ENCODE measurements at regions not wholly inside any gene's neighbourhood (a gene's known extent, or its start where the extent isn't known, plus 50 kb on each side); places are given as distances from the start of the nearest gene placed in this dataset.
A peak's percentile ranks its signal among the peaks of the same experiment; 100 is the strongest.
"Not testable (repeated sequence)": the region's sequence is repeated elsewhere in the genome, so short reads cannot be mapped to it uniquely, and the experiment has no call there.

GRCh38 chr5:158499892-158500418 is 599.8 kb downstream of the EBF1 start:
- Histone ChIP-seq H3K4me3 (no peak overlapping the region), H3K27ac (no peak overlapping the region), H3K36me3 (no peaks in the 10 kb centered on the region), H3K9me3 (no peaks in the 10 kb centered on the region), H3K4me1 (no peaks in the 10 kb centered on the region), H3K27me3 (no peaks in the 10 kb centered on the region)
- no peak for ATAC-seq (ENCODE audit: low FRiP score in 2 of 2)
- 70 to 79% methylated on average over 6 of the region's 6 CpGs for WGBS, 2 donors
- no peak for DNase-seq
- TF ChIP-seq CTCF (IDR thresholded peaks at IDR 0.05) (no peak), POLR2AphosphoS5 (IDR thresholded peaks at IDR 0.05) (no peak), POLR2A (IDR thresholded peaks at IDR 0.05) (no peak), EP300 (IDR thresholded peaks at IDR 0.05) (no peak)

- H3K9me3 ChIP-seq = peaks cover 0 to 1% (median 0%) of the 10 kb centered on the region in 4 donors
- WGBS, 2 donors = 69% methylated on average over 10 of the region's 10 CpGs
- ATAC-seq (ENCODE audit: low FRiP score in 2 of 2) (peak in 1 of 2 donors; percentile 82), DNase-seq (no peak)
- no peaks in the 10 kb centered on the region for H3K36me3 ChIP-seq
- no peak overlapping the region for H3K4me3 ChIP-seq
- H3K4me1 ChIP-seq = no peaks in the 10 kb centered on the region
- no peak for TF ChIP-seq POLR2A (IDR thresholded peaks at IDR 0.05)
- no peak for TF ChIP-seq POLR2AphosphoS5 (IDR thresholded peaks at IDR 0.05)
- no peak for TF ChIP-seq CTCF (IDR thresholded peaks at IDR 0.05)
- no peak for TF ChIP-seq EP300 (IDR thresholded peaks at IDR 0.05)
- H3K27ac ChIP-seq = no peak overlapping the region
- H3K27me3 ChIP-seq = no peaks in the 10 kb centered on the region
Observed at GRCh38 chr5:158499075-158499891, 600.4 kb downstream of the EBF1 start.

- Histone ChIP-seq H3K36me3 (no peaks in the 10 kb centered on the region), H3K27me3 (no peaks in the 10 kb centered on the region), H3K27ac (no peak overlapping the region), H3K9me3 (peaks cover 0 to 4% (median 0%) of the 10 kb centered on the region in 4 donors), H3K4me3 (no peak overlapping the region), H3K4me1 (no peaks in the 10 kb centered on the region)
- ATAC-seq (ENCODE audit: low FRiP score in 2 of 2) = no peak
- DNase-seq = no peak
- WGBS, 2 donors = 82 to 85% methylated on average over 3 of the region's 3 CpGs
- TF ChIP-seq CTCF (IDR thresholded peaks at IDR 0.05) = no peak
Observed at GRCh38 chr5:158496624-158497023, 603.1 kb downstream of the EBF1 start.

- no peaks in the 10 kb centered on the region for H3K4me1 ChIP-seq
- H3K9me3 ChIP-seq = peaks cover 0 to 4% (median 0%) of the 10 kb centered on the region in 4 donors
- WGBS, 2 donors = 85 to 94% methylated on average over 2 of the region's 2 CpGs
- TF ChIP-seq POLR2A (IDR thresholded peaks at IDR 0.05) = no peak
- TF ChIP-seq EP300 (IDR thresholded peaks at IDR 0.05) = no peak
- no peak for TF ChIP-seq POLR2AphosphoS5 (IDR thresholded peaks at IDR 0.05)
- TF ChIP-seq CTCF (IDR thresholded peaks at IDR 0.05) = no peak
- H3K27me3 ChIP-seq = no peaks in the 10 kb centered on the region
- DNase-seq = no peak
- no peak for ATAC-seq (ENCODE audit: low FRiP score in 2 of 2)
- no peak overlapping the region for H3K27ac ChIP-seq
- H3K4me3 ChIP-seq = no peak overlapping the region
- H3K36me3 ChIP-seq = no peaks in the 10 kb centered on the region
Observed at GRCh38 chr5:158494541-158494940, 605.2 kb downstream of the EBF1 start.

GRCh38 chr5:158494044-158494443 is 605.7 kb downstream of the EBF1 start:
- 85 to 90% methylated on average over 2 of the region's 2 CpGs for WGBS, 2 donors
- not testable (repeated sequence) for H3K27ac ChIP-seq; DNase-seq; H3K9me3 ChIP-seq; H3K36me3 ChIP-seq; H3K4me1 ChIP-seq; H3K27me3 ChIP-seq; H3K4me3 ChIP-seq; ATAC-seq (ENCODE audit: low FRiP score in 2 of 2)
